Activated T-cell treated with anti-CD3 and anti-CD28 coated beads, Interleukin-2, amount 50 U/mL, for 24 hours (primary cell): ENCODE measurements at regions not wholly inside any gene's neighbourhood (a gene's known extent, or its start where the extent isn't known, plus 50 kb on each side); places are given as distances from the start of the nearest gene placed in this dataset.
A peak's percentile ranks its signal among the peaks of the same experiment; 100 is the strongest.

ENCODE experiments used
- DNase-seq: peaks from one replicate; pipeline ENCODE4 v3.0.0-alpha.2; 2020
- H3K27ac Mint-ChIP-seq: 2 replicates; pipeline ENCODE4 v1.8.0; 2020; ENCODE audit warnings: mild to moderate bottlenecking, mixed read lengths
- H3K27me3 Mint-ChIP-seq: 2 replicates; pipeline ENCODE4 v1.8.0; 2020; ENCODE audit warnings: mixed read lengths
- H3K36me3 Mint-ChIP-seq: 2 replicates; pipeline ENCODE4 v1.8.0; 2020; ENCODE audit warnings: low read depth, mixed read lengths
- H3K4me1 Mint-ChIP-seq: 2 replicates; pipeline ENCODE4 v1.8.0; 2020; ENCODE audit warnings: low read depth, mixed read lengths
- H3K4me3 Mint-ChIP-seq: 2 replicates; pipeline ENCODE4 v1.8.0; 2020; ENCODE audit warnings: mild to moderate bottlenecking, moderate library complexity, mixed read lengths
- H3K9me3 Mint-ChIP-seq: 2 replicates; pipeline ENCODE4 v1.8.0; 2020; ENCODE audit warnings: mixed read lengths

DNA sequence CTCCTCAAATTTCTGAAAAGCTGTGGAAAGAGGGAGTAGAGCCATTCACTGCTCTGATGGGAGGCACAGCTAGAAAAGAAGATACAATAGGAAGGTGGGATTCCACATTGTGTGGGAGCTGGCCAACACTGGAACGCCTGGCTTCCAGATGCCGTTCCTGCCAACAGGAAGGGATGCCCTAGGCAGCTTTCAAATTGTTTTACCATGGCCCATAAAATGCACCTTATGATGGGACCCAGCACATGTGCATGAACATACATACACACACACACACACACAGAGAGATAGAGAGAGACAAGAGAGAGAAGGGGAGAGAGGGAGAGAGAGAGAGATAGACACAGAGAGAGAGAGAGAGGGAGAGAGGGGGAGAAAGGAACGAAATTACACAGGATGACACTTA is 86.1 kb upstream of the BZW1 start:
- DNase-seq = no peak
- no peaks in the 10 kb centered on the region for H3K27me3 Mint-ChIP-seq
- H3K4me3 Mint-ChIP-seq = no peak overlapping the region
- H3K9me3 Mint-ChIP-seq = no peaks in the 10 kb centered on the region
- no peaks in the 10 kb centered on the region for H3K36me3 Mint-ChIP-seq
- no peak overlapping the region for H3K27ac Mint-ChIP-seq
- no peaks in the 10 kb centered on the region for H3K4me1 Mint-ChIP-seq

- H3K27ac Mint-ChIP-seq = no peak overlapping the region
- H3K9me3 Mint-ChIP-seq = no peaks in the 10 kb centered on the region
These were observed 83.1 kb upstream of the BZW1 start for GRCh38 chr2:200728630-200729029.

DNA sequence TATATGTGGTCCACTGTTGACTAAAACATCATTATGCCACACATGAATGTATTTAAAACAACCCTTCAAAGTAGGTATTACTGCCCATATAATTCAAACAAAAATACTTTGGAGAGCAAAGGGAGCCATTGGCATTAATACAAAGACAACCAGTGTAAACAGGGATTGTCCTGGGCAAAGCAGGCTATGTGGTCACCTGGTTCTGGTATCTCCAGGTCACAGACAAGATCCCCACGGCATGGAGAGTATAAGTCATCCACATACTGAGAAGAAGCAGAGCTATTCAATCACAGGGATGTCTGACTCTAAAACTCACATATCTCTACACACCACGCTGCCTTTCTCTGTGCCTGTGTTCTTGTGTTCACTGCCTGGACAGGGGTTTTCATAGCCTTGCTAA is 81.4 kb upstream of the BZW1 start:
- no peak overlapping the region for H3K27ac Mint-ChIP-seq
- no peaks in the 10 kb centered on the region for H3K27me3 Mint-ChIP-seq
- no peak for DNase-seq
- no peaks in the 10 kb centered on the region for H3K36me3 Mint-ChIP-seq
- peaks cover 10% of the 10 kb centered on the region for H3K4me1 Mint-ChIP-seq
- no peaks in the 10 kb centered on the region for H3K9me3 Mint-ChIP-seq
- no peak overlapping the region for H3K4me3 Mint-ChIP-seq

More at GRCh38 chr2:200728630-200729029, 83.1 kb upstream of the BZW1 start:
- H3K27me3 Mint-ChIP-seq = no peaks in the 10 kb centered on the region
- no peak overlapping the region for H3K4me3 Mint-ChIP-seq
- H3K36me3 Mint-ChIP-seq = no peaks in the 10 kb centered on the region
- no peak for DNase-seq
- H3K4me1 Mint-ChIP-seq = no peaks in the 10 kb centered on the region

GRCh38 chr2:200730960-200731359 is 80.8 kb upstream of the BZW1 start:
- no peak overlapping the region for H3K4me3 Mint-ChIP-seq
- DNase-seq = no peak
- H3K4me1 Mint-ChIP-seq = peaks cover 16% of the 10 kb centered on the region
- no peaks in the 10 kb centered on the region for H3K9me3 Mint-ChIP-seq
- no peaks in the 10 kb centered on the region for H3K27me3 Mint-ChIP-seq
- H3K36me3 Mint-ChIP-seq = no peaks in the 10 kb centered on the region
- H3K27ac Mint-ChIP-seq = no peak overlapping the region

DNA sequence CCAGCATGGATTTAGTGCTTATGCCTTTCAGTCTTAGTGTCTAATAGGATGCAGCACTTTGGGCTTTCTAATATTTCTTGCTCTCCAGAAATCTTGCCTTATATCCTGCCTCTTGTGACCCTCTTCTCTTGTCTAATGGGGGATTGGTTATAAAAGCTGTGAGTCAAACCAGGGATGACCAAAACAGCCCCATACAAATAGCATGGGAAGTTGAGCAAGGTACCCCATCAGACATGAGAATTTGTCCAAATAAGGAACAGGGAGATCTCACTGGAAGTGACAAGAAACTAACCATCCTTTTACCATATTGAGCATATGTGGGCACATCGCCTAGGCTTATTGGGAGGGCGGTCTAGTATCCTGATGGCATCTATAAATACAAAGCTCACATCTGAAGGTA is 78.8 kb upstream of the BZW1 start:
- no peaks in the 10 kb centered on the region for H3K36me3 Mint-ChIP-seq
- peaks cover 24% of the 10 kb centered on the region for H3K4me1 Mint-ChIP-seq
- no peaks in the 10 kb centered on the region for H3K9me3 Mint-ChIP-seq
- H3K4me3 Mint-ChIP-seq = no peak overlapping the region
- H3K27ac Mint-ChIP-seq = no peak overlapping the region
- no peaks in the 10 kb centered on the region for H3K27me3 Mint-ChIP-seq
- DNase-seq = no peak

DNA sequence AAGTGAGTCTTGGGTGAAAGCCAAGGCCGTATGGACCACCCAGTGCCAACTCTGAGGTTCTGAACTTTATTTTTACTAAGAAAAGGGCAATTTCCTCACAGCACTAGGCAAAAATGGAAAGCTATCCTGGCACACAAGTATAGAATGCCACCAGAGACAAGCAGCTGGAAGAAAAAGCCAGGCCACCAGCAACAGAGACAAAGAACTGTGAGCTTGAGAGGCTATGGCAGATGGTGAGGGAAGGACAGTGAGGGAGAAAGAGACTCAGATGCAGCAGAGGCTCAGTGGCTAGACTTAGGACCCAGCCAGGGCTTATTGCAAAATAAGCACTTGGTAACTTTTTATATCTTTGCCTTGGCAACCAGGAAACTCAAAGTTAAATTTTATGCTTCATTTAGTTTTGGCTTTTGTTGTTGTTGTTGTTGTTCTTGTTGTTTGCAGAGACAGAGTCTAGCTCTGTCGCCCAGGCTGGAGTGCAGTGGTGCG is 78.0 kb upstream of the BZW1 start:
- Mint-ChIP-seq H3K27me3 (no peaks in the 10 kb centered on the region), H3K4me1 (peaks cover 24% of the 10 kb centered on the region), H3K36me3 (no peaks in the 10 kb centered on the region), H3K9me3 (no peaks in the 10 kb centered on the region), H3K4me3 (no peak overlapping the region), H3K27ac (no peak overlapping the region)
- DNase-seq = no peak

- Mint-ChIP-seq H3K9me3 (no peaks in the 10 kb centered on the region), H3K4me1 (peaks cover 24% of the 10 kb centered on the region), H3K27me3 (no peaks in the 10 kb centered on the region), H3K27ac (peak overlapping the region; percentile 40), H3K36me3 (no peaks in the 10 kb centered on the region), H3K4me3 (no peak overlapping the region)
- DNase-seq = no peak
These were observed 76.6 kb upstream of the BZW1 start for GRCh38 chr2:200735061-200735460.

- Mint-ChIP-seq H3K27ac (no peak overlapping the region), H3K27me3 (no peaks in the 10 kb centered on the region)
These were observed 75.0 kb upstream of the BZW1 start for GRCh38 chr2:200736646-200737274.

DNA sequence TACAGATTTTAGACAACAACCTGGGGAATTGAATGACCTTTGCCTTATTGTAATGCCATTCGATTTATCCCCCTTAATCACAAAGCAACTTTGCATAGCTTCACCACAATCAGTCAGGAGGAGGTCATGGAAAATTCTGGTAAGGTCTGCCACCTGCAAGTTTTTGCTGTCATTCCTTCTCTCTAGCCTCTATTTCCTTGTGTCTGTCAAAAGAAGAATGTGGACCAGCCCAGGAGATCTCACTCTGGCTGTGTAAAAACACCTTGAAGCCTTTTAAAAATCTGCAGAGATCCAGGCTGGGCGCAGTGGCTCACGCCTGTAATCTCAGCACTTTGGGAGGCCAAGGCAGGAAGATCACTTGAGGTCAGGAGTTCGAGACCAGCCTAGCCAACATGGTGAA is 74.1 kb upstream of the BZW1 start:
- H3K9me3 Mint-ChIP-seq = no peaks in the 10 kb centered on the region
- H3K4me1 Mint-ChIP-seq = peaks cover 24% of the 10 kb centered on the region
- DNase-seq = no peak
- H3K4me3 Mint-ChIP-seq = no peak overlapping the region
- H3K27me3 Mint-ChIP-seq = no peaks in the 10 kb centered on the region
- H3K36me3 Mint-ChIP-seq = no peaks in the 10 kb centered on the region
- H3K27ac Mint-ChIP-seq = no peak overlapping the region

More at GRCh38 chr2:200736646-200737274, 75.0 kb upstream of the BZW1 start:
- Mint-ChIP-seq H3K4me1 (peaks cover 24% of the 10 kb centered on the region), H3K4me3 (no peak overlapping the region), H3K9me3 (no peaks in the 10 kb centered on the region), H3K36me3 (no peaks in the 10 kb centered on the region)
- no peak for DNase-seq

- DNase-seq = no peak
- no peak overlapping the region for H3K27ac Mint-ChIP-seq
- H3K4me1 Mint-ChIP-seq = peaks cover 24% of the 10 kb centered on the region
- no peaks in the 10 kb centered on the region for H3K27me3 Mint-ChIP-seq
- H3K9me3 Mint-ChIP-seq = no peaks in the 10 kb centered on the region
- no peaks in the 10 kb centered on the region for H3K36me3 Mint-ChIP-seq
- no peak overlapping the region for H3K4me3 Mint-ChIP-seq
These were observed 73.1 kb upstream of the BZW1 start for GRCh38 chr2:200738590-200738989.

DNA sequence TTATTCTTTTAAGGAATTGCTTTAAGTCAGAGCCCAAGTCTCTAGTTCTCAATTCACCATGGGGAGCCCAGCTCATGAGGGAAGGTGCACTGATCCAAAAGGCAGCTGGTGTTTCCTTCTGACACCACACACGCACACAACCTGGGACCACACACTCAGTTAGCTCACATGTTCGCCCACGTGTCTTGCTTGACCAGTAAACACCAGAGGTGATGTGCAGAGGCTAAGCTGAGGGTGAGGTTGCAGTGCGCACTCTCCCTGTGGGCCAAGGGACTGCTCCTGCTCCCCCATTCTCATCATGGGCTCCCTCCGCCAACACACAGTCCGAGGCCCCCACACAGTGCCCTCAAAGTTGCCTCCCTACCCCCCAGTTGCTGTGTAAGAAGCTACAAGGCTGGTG is 70.8 kb upstream of the BZW1 start:
- no peaks in the 10 kb centered on the region for H3K9me3 Mint-ChIP-seq
- H3K36me3 Mint-ChIP-seq = no peaks in the 10 kb centered on the region
- no peaks in the 10 kb centered on the region for H3K27me3 Mint-ChIP-seq
- peaks cover 9% of the 10 kb centered on the region for H3K4me1 Mint-ChIP-seq
- no peak overlapping the region for H3K27ac Mint-ChIP-seq
- no peak overlapping the region for H3K4me3 Mint-ChIP-seq
- no peak for DNase-seq

GRCh38 chr2:200741468-200742202 is 70.1 kb upstream of the BZW1 start:
- Mint-ChIP-seq H3K4me1 (peaks cover 5% of the 10 kb centered on the region), H3K27ac (no peak overlapping the region), H3K27me3 (no peaks in the 10 kb centered on the region), H3K4me3 (no peak overlapping the region), H3K36me3 (no peaks in the 10 kb centered on the region), H3K9me3 (no peaks in the 10 kb centered on the region)
- no peak for DNase-seq

DNA sequence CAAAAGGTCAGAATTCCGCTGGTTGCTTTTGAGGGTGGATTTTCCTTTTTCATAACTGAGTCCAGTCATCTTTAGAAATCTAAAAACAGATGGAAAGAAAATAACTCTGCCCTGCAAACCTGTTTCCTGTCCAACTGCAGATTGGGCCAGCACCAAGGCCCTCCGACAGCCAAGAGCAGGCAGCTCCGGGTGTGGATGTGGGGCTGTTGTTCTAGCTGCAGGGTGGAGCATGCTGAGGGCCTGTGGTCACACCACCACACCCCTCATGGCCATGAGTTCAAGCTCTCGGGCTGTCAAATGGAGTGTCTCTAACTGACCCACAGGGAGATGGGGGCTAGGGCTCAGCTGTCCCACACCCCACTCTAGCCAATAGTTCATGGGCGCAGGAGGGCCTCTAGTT is 69.3 kb upstream of the BZW1 start:
- H3K9me3 Mint-ChIP-seq = no peaks in the 10 kb centered on the region
- no peak overlapping the region for H3K27ac Mint-ChIP-seq
- DNase-seq = no peak
- peaks cover 3% of the 10 kb centered on the region for H3K4me1 Mint-ChIP-seq
- H3K4me3 Mint-ChIP-seq = no peak overlapping the region
- no peaks in the 10 kb centered on the region for H3K27me3 Mint-ChIP-seq
- no peaks in the 10 kb centered on the region for H3K36me3 Mint-ChIP-seq

DNA sequence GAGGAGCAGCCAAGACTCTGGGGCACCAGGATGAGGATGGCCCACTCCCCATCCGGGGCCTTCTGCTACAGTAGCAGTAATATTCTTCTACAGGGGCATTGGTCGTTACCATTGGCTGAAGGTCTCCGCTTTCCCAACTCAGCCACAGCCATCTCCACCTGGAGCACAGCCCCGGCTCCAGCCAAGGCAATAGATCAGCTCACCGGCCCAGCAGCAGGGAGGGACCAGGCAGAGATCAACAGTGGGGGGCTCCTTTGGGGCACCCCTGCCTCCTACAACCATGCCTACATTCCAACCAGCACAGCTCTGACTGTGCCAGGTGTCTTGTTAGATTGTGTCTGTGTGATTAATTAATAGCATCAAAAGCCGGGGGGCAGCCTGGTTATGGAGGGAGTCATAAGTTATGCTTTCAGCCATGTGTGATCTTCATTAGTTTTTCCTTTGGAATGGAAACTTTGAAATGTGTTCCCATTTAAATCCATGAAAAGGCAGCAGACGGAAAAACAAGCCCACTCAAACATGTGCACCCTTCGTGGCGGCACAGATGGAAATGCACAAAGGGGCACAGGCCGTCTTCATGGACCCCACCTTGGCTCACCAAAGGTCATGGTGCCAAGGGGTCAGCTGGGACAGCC is 68.6 kb upstream of the BZW1 start:
- DNase-seq = no peak
- Mint-ChIP-seq H3K4me3 (no peak overlapping the region), H3K27ac (peak overlapping the region; percentile 34), H3K4me1 (no peaks in the 10 kb centered on the region), H3K36me3 (no peaks in the 10 kb centered on the region), H3K9me3 (no peaks in the 10 kb centered on the region), H3K27me3 (no peaks in the 10 kb centered on the region)

- Mint-ChIP-seq H3K27ac (no peak overlapping the region), H3K4me3 (no peak overlapping the region), H3K27me3 (no peaks in the 10 kb centered on the region), H3K9me3 (no peaks in the 10 kb centered on the region), H3K36me3 (no peaks in the 10 kb centered on the region), H3K4me1 (no peaks in the 10 kb centered on the region)
- no peak for DNase-seq
These were observed 67.5 kb upstream of the BZW1 start for GRCh38 chr2:200744201-200744602.
